ENCODE measurements at regions not wholly inside any gene's neighbourhood (a gene's known extent, or its start where the extent isn't known, plus 50 kb on each side); places are given as distances from the start of the nearest gene placed in this dataset.

GRCh38 chr18:24972577-24972976, 379.4 kb downstream of the ZNF521 start:
- no peak for DNase-seq (ENCODE audit: low spot score in 2 of 2)
- no peak for ATAC-seq
- Mint-ChIP-seq H3K9me3 (peaks cover 11% of the 10 kb centered on the region), H3K4me1 (no peaks in the 10 kb centered on the region), H3K36me3 (no peaks in the 10 kb centered on the region), H3K27ac (no peak overlapping the region), H3K4me3 (no peak overlapping the region)

- no peak for DNase-seq (ENCODE audit: low spot score in 2 of 2)
- Mint-ChIP-seq H3K27ac (no peak overlapping the region), H3K4me3 (no peak overlapping the region), H3K36me3 (no peaks in the 10 kb centered on the region), H3K9me3 (peaks cover 6% of the 10 kb centered on the region), H3K4me1 (no peaks in the 10 kb centered on the region)
- no peak for ATAC-seq
These were observed 377.5 kb downstream of the ZNF521 start for GRCh38 chr18:24974431-24974830.

GRCh38 chr18:24975496-24976372, 376.2 kb downstream of the ZNF521 start:
- peaks cover 3% of the 10 kb centered on the region for H3K9me3 Mint-ChIP-seq
- no peak overlapping the region for H3K4me3 Mint-ChIP-seq
- no peaks in the 10 kb centered on the region for H3K4me1 Mint-ChIP-seq
- no peak overlapping the region for H3K27ac Mint-ChIP-seq
- no peaks in the 10 kb centered on the region for H3K36me3 Mint-ChIP-seq
- DNase-seq (ENCODE audit: low spot score in 2 of 2), result no peak
- ATAC-seq, result no peak

- Mint-ChIP-seq H3K36me3 (no peaks in the 10 kb centered on the region), H3K4me3 (no peak overlapping the region), H3K9me3 (no peaks in the 10 kb centered on the region), H3K27ac (no peak overlapping the region), H3K4me1 (no peaks in the 10 kb centered on the region)
- no peak for DNase-seq (ENCODE audit: low spot score in 2 of 2)
- no peak for ATAC-seq
These were observed 375.5 kb downstream of the ZNF521 start for GRCh38 chr18:24976502-24976901.

- H3K4me3 Mint-ChIP-seq, result no peak overlapping the region
- no peaks in the 10 kb centered on the region for H3K9me3 Mint-ChIP-seq
- no peaks in the 10 kb centered on the region for H3K4me1 Mint-ChIP-seq
- no peaks in the 10 kb centered on the region for H3K36me3 Mint-ChIP-seq
- no peak overlapping the region for H3K27ac Mint-ChIP-seq
- ATAC-seq, result no peak
- DNase-seq (ENCODE audit: low spot score in 2 of 2), result no peak
These were observed 372.7 kb downstream of the ZNF521 start for GRCh38 chr18:24979235-24979634.

- H3K4me3 Mint-ChIP-seq, result no peak overlapping the region
- no peaks in the 10 kb centered on the region for H3K9me3 Mint-ChIP-seq
- no peak for DNase-seq (ENCODE audit: low spot score in 2 of 2)
- no peak overlapping the region for H3K27ac Mint-ChIP-seq
- ATAC-seq, result no peak
- H3K36me3 Mint-ChIP-seq, result no peaks in the 10 kb centered on the region
- no peaks in the 10 kb centered on the region for H3K4me1 Mint-ChIP-seq
These were observed 369.1 kb downstream of the ZNF521 start for GRCh38 chr18:24982831-24983230.

GRCh38 chr18:24983566-24984139, 368.3 kb downstream of the ZNF521 start:
- no peaks in the 10 kb centered on the region for H3K4me1 Mint-ChIP-seq
- no peaks in the 10 kb centered on the region for H3K9me3 Mint-ChIP-seq
- no peak for DNase-seq (ENCODE audit: low spot score in 2 of 2)
- no peaks in the 10 kb centered on the region for H3K36me3 Mint-ChIP-seq
- ATAC-seq, result no peak
- H3K4me3 Mint-ChIP-seq, result no peak overlapping the region
- H3K27ac Mint-ChIP-seq, result no peak overlapping the region

GRCh38 chr18:24985586-24985985, 366.4 kb downstream of the ZNF521 start:
- Mint-ChIP-seq H3K4me1 (no peaks in the 10 kb centered on the region), H3K4me3 (no peak overlapping the region), H3K36me3 (no peaks in the 10 kb centered on the region), H3K27ac (no peak overlapping the region), H3K9me3 (no peaks in the 10 kb centered on the region)
- DNase-seq (ENCODE audit: low spot score in 2 of 2) (no peak), ATAC-seq (no peak)

GRCh38 chr18:24986666-24987302, 365.2 kb downstream of the ZNF521 start:
- no peak overlapping the region for H3K27ac Mint-ChIP-seq
- H3K4me3 Mint-ChIP-seq, result no peak overlapping the region
- H3K4me1 Mint-ChIP-seq, result no peaks in the 10 kb centered on the region
- DNase-seq (ENCODE audit: low spot score in 2 of 2) (no peak), ATAC-seq (no peak)
- no peaks in the 10 kb centered on the region for H3K9me3 Mint-ChIP-seq
- H3K36me3 Mint-ChIP-seq, result no peaks in the 10 kb centered on the region

GRCh38 chr18:24987303-24988252, 364.4 kb downstream of the ZNF521 start:
- Mint-ChIP-seq H3K4me3 (no peak overlapping the region), H3K36me3 (no peaks in the 10 kb centered on the region), H3K9me3 (no peaks in the 10 kb centered on the region), H3K27ac (no peak overlapping the region), H3K4me1 (no peaks in the 10 kb centered on the region)
- DNase-seq (ENCODE audit: low spot score in 2 of 2) (no peak), ATAC-seq (no peak)

- no peak overlapping the region for H3K27ac Mint-ChIP-seq
- no peaks in the 10 kb centered on the region for H3K4me1 Mint-ChIP-seq
- DNase-seq (ENCODE audit: low spot score in 2 of 2) (no peak), ATAC-seq (no peak)
- no peaks in the 10 kb centered on the region for H3K9me3 Mint-ChIP-seq
- no peak overlapping the region for H3K4me3 Mint-ChIP-seq
- H3K36me3 Mint-ChIP-seq, result no peaks in the 10 kb centered on the region
These were observed 363.6 kb downstream of the ZNF521 start for GRCh38 chr18:24988253-24988840.

GRCh38 chr18:24989760-24990593, 362.0 kb downstream of the ZNF521 start:
- ATAC-seq (no peak), DNase-seq (ENCODE audit: low spot score in 2 of 2) (no peak)
- Mint-ChIP-seq H3K27ac (no peak overlapping the region), H3K4me1 (no peaks in the 10 kb centered on the region), H3K36me3 (no peaks in the 10 kb centered on the region), H3K4me3 (no peak overlapping the region), H3K9me3 (peaks cover 2% of the 10 kb centered on the region)

- ATAC-seq (no peak), DNase-seq (ENCODE audit: low spot score in 2 of 2) (no peak)
- no peak overlapping the region for H3K27ac Mint-ChIP-seq
- no peaks in the 10 kb centered on the region for H3K4me1 Mint-ChIP-seq
- H3K4me3 Mint-ChIP-seq, result no peak overlapping the region
- H3K36me3 Mint-ChIP-seq, result no peaks in the 10 kb centered on the region
- H3K9me3 Mint-ChIP-seq, result peaks cover 2% of the 10 kb centered on the region
These were observed 361.3 kb downstream of the ZNF521 start for GRCh38 chr18:24990671-24991134.

Measured in stimulated activated effector memory CD8-positive, alpha-beta T cell treated with anti-CD3 and anti-CD28 coated beads, Interleukin-12 subunit alpha, Interleukin-12 subunit beta, amount 100 ng/mL, for 72 hours (primary cell).